K562 (cell line): ENCODE measurements at regions not wholly inside any gene's neighbourhood (a gene's known extent, or its start where the extent isn't known, plus 50 kb on each side); places are given as distances from the start of the nearest gene placed in this dataset.

Source experiments
- MYC ChIP-seq, 2 experiments: fragments of 250-450 bp in 1 of 2; sonication (Bioruptor Pico) in 1 of 2; IDR thresholded peaks; 2 replicates each; pipeline versions ENCODE4 v1.5.1 to v1.6.1; 2012 to 2021; ENCODE audit warnings: low read depth in 2 of 2, borderline replicate concordance in 1 of 2, improper control_type of control experiment in 1 of 2, low read length in 1 of 2, mild to moderate bottlenecking in 1 of 2, moderate library complexity in 1 of 2
- NFATC3 ChIP-seq: fragments of 450-650 bp; IDR thresholded peaks from 2 replicates; pipeline ENCODE4 v1.6.1; 2017; ENCODE audit warnings: mild to moderate bottlenecking
- NR2C1 ChIP-seq, 2 experiments: fragments of 450-650 bp; IDR thresholded peaks; 2 replicates each; pipeline ENCODE4 v1.6.1; 2017; ENCODE audit warnings: mild to moderate bottlenecking in 2 of 2, antibody characterized with exemption in 1 of 2, inconsistent platforms in 1 of 2, missing compliant biosample characterization in 1 of 2, missing genetic modification characterization in 1 of 2
- POLR3G ChIP-seq: IDR thresholded peaks from 2 replicates; pipeline ENCODE4 v1.6.1; 2011; ENCODE audit not compliant: insufficient read length, insufficient replicate concordance; ENCODE audit errors: extremely low read depth
- SMC3 ChIP-seq: conservative IDR thresholded peaks from 2 replicates; pipeline ENCODE4 v1.6.1; 2011; ENCODE audit warnings: low read depth, low read length, improper control_type of control experiment; ENCODE audit not compliant: insufficient read depth
- STAT5A ChIP-seq: IDR thresholded peaks from 2 replicates; pipeline ENCODE4 v1.6.1; 2012; ENCODE audit warnings: low read length, inconsistent platforms, borderline replicate concordance
- ZBTB7A ChIP-seq: IDR thresholded peaks from 2 replicates; pipeline ENCODE4 v1.6.1; 2011; ENCODE audit warnings: low read depth, mild to moderate bottlenecking, low read length, moderate library complexity, borderline replicate concordance; ENCODE audit not compliant: control insufficient read depth
- ZNF175 ChIP-seq: fragments of 200-800 bp; sonication (Bioruptor generic); IDR thresholded peaks from 2 replicates; pipeline ENCODE4 v1.6.1; 2016; ENCODE audit warnings: low read depth, mild to moderate bottlenecking, missing genetic modification characterization, missing compliant biosample characterization
- TF ChIP-seq, protein P1 (sequence below): sonication (generic); formaldehyde crosslinking; IDR thresholded peaks from 2 replicates; pipeline ENCODE4 v1.8.1; 2022; ENCODE audit warnings: missing genetic modification reagents

DNA sequence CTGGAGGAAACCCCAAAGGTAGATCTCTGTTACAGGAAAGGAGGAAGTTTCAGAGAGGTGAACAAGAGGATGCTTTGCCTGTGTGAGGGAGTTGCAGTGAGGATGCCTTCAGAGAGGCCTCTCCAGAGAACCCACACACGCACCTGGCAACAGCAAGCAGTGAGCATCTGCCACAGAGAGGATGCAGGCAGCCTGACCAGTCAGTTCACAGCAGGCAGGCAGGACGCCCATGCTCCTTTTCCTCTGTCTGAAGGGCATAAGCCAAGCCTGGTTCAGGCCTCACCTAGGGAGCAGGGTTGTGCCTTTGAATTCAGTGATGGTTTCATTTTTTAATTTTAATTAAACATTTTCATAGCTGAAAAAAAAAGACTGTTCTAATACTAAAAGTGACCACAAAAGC lies 346.0 kb upstream of the MARCKS start:
- TF ChIP-seq MYC (IDR thresholded peaks at IDR 0.05; ENCODE audit: low read depth, low read length) (no peak), MYC (CRISPR knock-in tag; IDR thresholded peaks at IDR 0.05; ENCODE audit: borderline replicate concordance, low read depth) (no peak), NFATC3 (no peak), ZBTB7A (no peak), STAT5A (no peak), POLR3G (no peak), SMC3 (no peak), ZNF175 (CRISPR knock-in tag) (no peak), NR2C1 (IDR thresholded peaks at IDR 0.05) (no peak), NR2C1 (tag; IDR thresholded peaks at IDR 0.05) (no peak)
- TF ChIP-seq, protein P1, sequence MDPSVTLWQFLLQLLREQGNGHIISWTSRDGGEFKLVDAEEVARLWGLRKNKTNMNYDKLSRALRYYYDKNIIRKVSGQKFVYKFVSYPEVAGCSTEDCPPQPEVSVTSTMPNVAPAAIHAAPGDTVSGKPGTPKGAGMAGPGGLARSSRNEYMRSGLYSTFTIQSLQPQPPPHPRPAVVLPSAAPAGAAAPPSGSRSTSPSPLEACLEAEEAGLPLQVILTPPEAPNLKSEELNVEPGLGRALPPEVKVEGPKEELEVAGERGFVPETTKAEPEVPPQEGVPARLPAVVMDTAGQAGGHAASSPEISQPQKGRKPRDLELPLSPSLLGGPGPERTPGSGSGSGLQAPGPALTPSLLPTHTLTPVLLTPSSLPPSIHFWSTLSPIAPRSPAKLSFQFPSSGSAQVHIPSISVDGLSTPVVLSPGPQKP (CRISPR knock-in tag) = no peak
